ENCODE measurements at regions not wholly inside any gene's neighbourhood (a gene's known extent, or its start where the extent isn't known, plus 50 kb on each side); places are given as distances from the start of the nearest gene placed in this dataset.
"Not testable (repeated sequence)": the region's sequence is repeated elsewhere in the genome, so short reads cannot be mapped to it uniquely, and the experiment has no call there.

GRCh38 chr7:10649120-10649519, 324.6 kb upstream of the PHF14 start:
- TF ChIP-seq, protein P1, sequence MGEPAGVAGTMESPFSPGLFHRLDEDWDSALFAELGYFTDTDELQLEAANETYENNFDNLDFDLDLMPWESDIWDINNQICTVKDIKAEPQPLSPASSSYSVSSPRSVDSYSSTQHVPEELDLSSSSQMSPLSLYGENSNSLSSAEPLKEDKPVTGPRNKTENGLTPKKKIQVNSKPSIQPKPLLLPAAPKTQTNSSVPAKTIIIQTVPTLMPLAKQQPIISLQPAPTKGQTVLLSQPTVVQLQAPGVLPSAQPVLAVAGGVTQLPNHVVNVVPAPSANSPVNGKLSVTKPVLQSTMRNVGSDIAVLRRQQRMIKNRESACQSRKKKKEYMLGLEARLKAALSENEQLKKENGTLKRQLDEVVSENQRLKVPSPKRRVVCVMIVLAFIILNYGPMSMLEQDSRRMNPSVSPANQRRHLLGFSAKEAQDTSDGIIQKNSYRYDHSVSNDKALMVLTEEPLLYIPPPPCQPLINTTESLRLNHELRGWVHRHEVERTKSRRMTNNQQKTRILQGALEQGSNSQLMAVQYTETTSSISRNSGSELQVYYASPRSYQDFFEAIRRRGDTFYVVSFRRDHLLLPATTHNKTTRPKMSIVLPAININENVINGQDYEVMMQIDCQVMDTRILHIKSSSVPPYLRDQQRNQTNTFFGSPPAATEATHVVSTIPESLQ (CRISPR knock-in tag; IDR thresholded peaks at IDR 0.05): not testable (repeated sequence)
- TF ChIP-seq, protein P2, sequence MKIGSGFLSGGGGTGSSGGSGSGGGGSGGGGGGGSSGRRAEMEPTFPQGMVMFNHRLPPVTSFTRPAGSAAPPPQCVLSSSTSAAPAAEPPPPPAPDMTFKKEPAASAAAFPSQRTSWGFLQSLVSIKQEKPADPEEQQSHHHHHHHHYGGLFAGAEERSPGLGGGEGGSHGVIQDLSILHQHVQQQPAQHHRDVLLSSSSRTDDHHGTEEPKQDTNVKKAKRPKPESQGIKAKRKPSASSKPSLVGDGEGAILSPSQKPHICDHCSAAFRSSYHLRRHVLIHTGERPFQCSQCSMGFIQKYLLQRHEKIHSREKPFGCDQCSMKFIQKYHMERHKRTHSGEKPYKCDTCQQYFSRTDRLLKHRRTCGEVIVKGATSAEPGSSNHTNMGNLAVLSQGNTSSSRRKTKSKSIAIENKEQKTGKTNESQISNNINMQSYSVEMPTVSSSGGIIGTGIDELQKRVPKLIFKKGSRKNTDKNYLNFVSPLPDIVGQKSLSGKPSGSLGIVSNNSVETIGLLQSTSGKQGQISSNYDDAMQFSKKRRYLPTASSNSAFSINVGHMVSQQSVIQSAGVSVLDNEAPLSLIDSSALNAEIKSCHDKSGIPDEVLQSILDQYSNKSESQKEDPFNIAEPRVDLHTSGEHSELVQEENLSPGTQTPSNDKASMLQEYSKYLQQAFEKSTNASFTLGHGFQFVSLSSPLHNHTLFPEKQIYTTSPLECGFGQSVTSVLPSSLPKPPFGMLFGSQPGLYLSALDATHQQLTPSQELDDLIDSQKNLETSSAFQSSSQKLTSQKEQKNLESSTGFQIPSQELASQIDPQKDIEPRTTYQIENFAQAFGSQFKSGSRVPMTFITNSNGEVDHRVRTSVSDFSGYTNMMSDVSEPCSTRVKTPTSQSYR (CRISPR knock-in tag; IDR thresholded peaks at IDR 0.05): not testable (repeated sequence)
- TF ChIP-seq TEAD4 (CRISPR knock-in tag; IDR thresholded peaks at IDR 0.05); PREB (CRISPR knock-in tag; IDR thresholded peaks at IDR 0.05; ENCODE audit: borderline replicate concordance); CTCF (IDR thresholded peaks at IDR 0.05): not testable (repeated sequence)

All from WTC11 (cell line).